K562 (cell line): ENCODE measurements at regions not wholly inside any gene's neighbourhood (a gene's known extent, or its start where the extent isn't known, plus 50 kb on each side); places are given as distances from the start of the nearest gene placed in this dataset.

ENCODE experiments used
- ATAC-seq: fragments of 200-7000 bp; cut with Tn5 transposase; 3 replicates; pipeline ENCODE4 v1.9.1; 2020; ENCODE audit warnings: moderate library complexity
- BruUV-seq: library from RNA; stranded (reverse); fragments of 400-500 nt; replicated peaks from 2 replicates; lab custom pipeline; 2021; lab: Mats Ljungman, UMichigan
- CTCF ChIA-PET: fragments of 300-600 bp; formaldehyde crosslinking; extraction: SDS; loops from one replicate; lab custom pipeline; 2021; ENCODE audit warnings: low intra/inter-chr PET ratio; lab: Yijun Ruan, JAX
- POLR2A ChIA-PET: fragments of 300-600, 350-650 bp; sonication (Branson Sonifier 250); formaldehyde crosslinking; extraction: SDS; loops from one replicate; lab custom pipeline; 2021; ENCODE audit warnings: antibody characterized with exemption, inconsistent platforms; lab: Yijun Ruan, JAX
- DNase-seq, 4 experiments: peaks; one replicate each; pipeline versions ENCODE4 v3.0.0 to v3.0.0-alpha.2; 2011 to 2018; ENCODE audit warnings: low spot score in 3 of 4, mixed read lengths in 3 of 4; ENCODE audit errors: extremely low read depth in 1 of 4
- FAIRE-seq: peaks from 2 replicates; lab custom pipeline; 2011; peaks lifted over from hg19 to GRCh38; lab: Jason Lieb, UNC
- H2AFZ ChIP-seq: 2 replicates; pipeline ENCODE4 v1.6.0; 2011; ENCODE audit warnings: low read depth, low read length, control low read depth, inconsistent platforms
- H3K27ac ChIP-seq: fragments of 200-600 bp; 3 replicates; pipeline ENCODE4 v1.8.0; 2011; ENCODE audit warnings: low read depth, mild to moderate bottlenecking, control low read depth, inconsistent platforms, low read length, moderate library complexity, mixed read lengths; ENCODE audit errors: extremely low read depth
- H3K27me3 ChIP-seq, 2 experiments: fragments of 300-600 bp in 1 of 2; 2 replicates in 1 of 2; 3 replicates in 1 of 2; pipeline versions ENCODE4 v1.6.0 to v1.8.0; 2011; ENCODE audit warnings: inconsistent platforms in 2 of 2, low read length in 2 of 2, mild to moderate bottlenecking in 1 of 2, mixed read lengths in 1 of 2, moderate library complexity in 1 of 2; ENCODE audit not compliant: control insufficient read depth in 2 of 2, insufficient read depth in 2 of 2
- H3K36me3 ChIP-seq: fragments of 300-600 bp; 3 replicates; pipeline ENCODE4 v1.8.0; 2011; ENCODE audit warnings: mild to moderate bottlenecking, low read length, inconsistent platforms; ENCODE audit not compliant: control insufficient read depth, insufficient read depth
- H3K4me1 ChIP-seq, 2 experiments: fragments of 200-600 bp in 1 of 2; replicated peaks in 1 of 2; 2 replicates in 1 of 2; 3 replicates in 1 of 2; pipeline versions ENCODE4 v1.5.1 to v1.8.0; 2011; ENCODE audit warnings: inconsistent platforms in 2 of 2, low read length in 2 of 2, mild to moderate bottlenecking in 1 of 2, mixed read lengths in 1 of 2, moderate library complexity in 1 of 2; ENCODE audit not compliant: control insufficient read depth in 2 of 2, insufficient read depth in 2 of 2
- H3K4me2 ChIP-seq: 2 replicates; pipeline ENCODE4 v1.6.1; 2011; ENCODE audit warnings: low read length, control low read depth, inconsistent platforms, mixed read lengths; ENCODE audit not compliant: insufficient read depth
- H3K4me3 ChIP-seq: fragments of 200-600 bp; sonication (generic), shearing (Covaris generic); 2 replicates; pipeline ENCODE4 v1.5.1; 2016; ENCODE audit warnings: control low read depth, inconsistent platforms
- H3K79me2 ChIP-seq: fragments of 200-600 bp; 3 replicates; pipeline ENCODE4 v1.8.0; 2011; ENCODE audit warnings: low read length, inconsistent platforms; ENCODE audit not compliant: control insufficient read depth, insufficient read depth
- H3K9ac ChIP-seq, 2 experiments: 2 replicates each; pipeline versions ENCODE4 v1.6.0 to v1.6.1; 2011; ENCODE audit warnings: low read depth in 2 of 2, low read length in 2 of 2, control low read depth in 1 of 2, inconsistent platforms in 1 of 2, mild to moderate bottlenecking in 1 of 2, mixed read lengths in 1 of 2; ENCODE audit not compliant: insufficient read depth in 1 of 2
- H3K9me1 ChIP-seq: one replicate; pipeline ENCODE4 v1.6.0; 2011; ENCODE audit warnings: inconsistent platforms, mild to moderate bottlenecking, low read length, moderate library complexity; ENCODE audit not compliant: control insufficient read depth, insufficient read depth
- H3K9me3 ChIP-seq: replicated peaks from 2 replicates; pipeline ENCODE4 v1.5.1; 2011; ENCODE audit warnings: low read depth, low read length, inconsistent platforms; ENCODE audit not compliant: control insufficient read depth, insufficient read depth
- H4K20me1 ChIP-seq: replicated peaks from 2 replicates; pipeline ENCODE4 v1.6.1; 2011; ENCODE audit warnings: low read length, inconsistent platforms, mixed read lengths; ENCODE audit not compliant: control insufficient read depth, insufficient read depth
- C11orf30 ChIP-seq: fragments of 450-650 bp; IDR thresholded peaks from 2 replicates; pipeline ENCODE4 v1.6.1; 2016; ENCODE audit warnings: low read depth, mild to moderate bottlenecking
- CBX5 ChIP-seq: IDR thresholded peaks from 2 replicates; pipeline ENCODE4 v1.6.1; 2014; ENCODE audit warnings: low read depth, borderline replicate concordance
- MAFF ChIP-seq: IDR thresholded peaks from 2 replicates; pipeline ENCODE4 v1.6.1; 2012; ENCODE audit warnings: low read length, improper control_type of control experiment
- MAFG ChIP-seq: fragments of 450-650 bp; conservative IDR thresholded peaks from 2 replicates; pipeline ENCODE4 v1.6.1; 2016; ENCODE audit warnings: missing genetic modification characterization, missing compliant biosample characterization
- MAFK ChIP-seq: IDR thresholded peaks from 2 replicates; pipeline ENCODE4 v1.6.1; 2011; ENCODE audit warnings: low read length, improper control_type of control experiment
- NR1H2 ChIP-seq: sonication (generic); formaldehyde crosslinking; IDR thresholded peaks from 2 replicates; pipeline ENCODE4 v1.4.0; 2020; ENCODE audit warnings: mild to moderate bottlenecking, missing genetic modification reagents
- PREB ChIP-seq: sonication (generic); formaldehyde crosslinking; IDR thresholded peaks from 2 replicates; pipeline ENCODE4 v1.8.1; 2023; ENCODE audit warnings: mild to moderate bottlenecking, missing genetic modification reagents
- TAF7 ChIP-seq: fragments of 450-650 bp; IDR thresholded peaks from 2 replicates; pipeline ENCODE4 v1.6.1; 2016; ENCODE audit warnings: missing genetic modification characterization, missing compliant biosample characterization
- ZNF316 ChIP-seq: fragments of 450-650 bp; IDR thresholded peaks from 2 replicates; pipeline ENCODE4 v1.6.1; 2016
- WGBS: fragments of 100-300 bp; shearing (Covaris generic); methylation state at CpG from one replicate; pipeline ENCODE4 v1.1.6; 2016; ENCODE audit warnings: low coverage, mixed read lengths; ENCODE audit not compliant: insufficient coverage; ENCODE audit errors: missing lambda C conversion rate; 5-methylcytosine and 5-hydroxymethylcytosine counted together
- in situ Hi-C: fragments of 300-500 bp; cut with MboI; formaldehyde crosslinking; loops from 4 replicates; pipeline ENCODE4 v1.15.0; 2018; ENCODE audit warnings: inconsistent platforms, mixed read lengths
- intact Hi-C: fragments of 100-400 bp; cut with micrococcal nuclease; formaldehyde crosslinking; loops from 2 replicates; pipeline ENCODE4 v1.14.2; 2022

DNA sequence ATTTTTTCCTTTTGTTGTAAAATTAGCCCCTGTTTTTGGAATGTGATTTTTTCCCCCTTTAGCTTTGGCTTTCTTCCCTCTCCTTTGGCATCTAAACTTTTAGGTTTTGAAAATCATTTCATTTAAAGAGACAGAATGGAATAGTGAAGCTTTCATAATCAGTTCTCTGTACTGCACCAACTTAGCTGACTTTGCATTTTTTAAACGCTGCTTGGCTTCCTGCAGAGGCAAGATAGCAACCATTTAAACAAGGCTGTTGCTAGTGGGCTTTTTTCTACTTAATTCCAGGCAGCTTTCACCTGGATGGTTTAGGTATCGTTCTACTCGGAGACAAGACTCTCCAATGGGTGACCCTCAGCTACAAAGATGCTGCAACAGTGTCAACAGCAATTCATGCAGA is 267.9 kb upstream of the PKDCC start:
- WGBS, result 3% methylated on average over 3 of the region's 3 CpGs
- POLR2A ChIA-PET, result no interaction called here
- DNase-seq (no peak), FAIRE-seq (no peak), ATAC-seq (no peak)
- H3K4me2 ChIP-seq, result no peak overlapping the region
- no peaks in the 10 kb centered on the region for H3K27me3 ChIP-seq
- no peak overlapping the region for H3K27ac ChIP-seq
- H4K20me1 ChIP-seq, result no peaks in the 10 kb centered on the region
- no peaks in the 10 kb centered on the region for H3K9me1 ChIP-seq
- CTCF ChIA-PET, result no interaction called here
- in situ Hi-C loops, result loop anchor here (10.0 kb wide), 1 partner anchor 1875 kb away; no protein-coding TSS in a partner anchor
- no peak overlapping the region for H2AFZ ChIP-seq
- H3K4me3 ChIP-seq, result no peak overlapping the region
- no TSS peak for BruUV-seq
- H3K79me2 ChIP-seq, result no peaks in the 10 kb centered on the region
- H3K9ac ChIP-seq, result no peak overlapping the region
- intact Hi-C loops, result loop anchor here (5.0 kb wide), 1 partner anchor 83 kb away; no protein-coding TSS in a partner anchor
- TF ChIP-seq PREB (CRISPR knock-in tag) (no peak), MAFG (peak; percentile 90), TAF7 (tag) (no peak), ZNF316 (peak; percentile 82), CBX5 (no peak), C11orf30 (peak; percentile 78), MAFF (peak; percentile 75), MAFK (peak; percentile 77), NR1H2 (no peak)
- no peaks in the 10 kb centered on the region for H3K36me3 ChIP-seq
- H3K9me3 ChIP-seq, result no peaks in the 10 kb centered on the region
- no peaks in the 10 kb centered on the region for H3K4me1 ChIP-seq
